ENCODE measurements at regions not wholly inside any gene's neighbourhood (a gene's known extent, or its start where the extent isn't known, plus 50 kb on each side); places are given as distances from the start of the nearest gene placed in this dataset.

GRCh38 chr4:141538001-141538400 lies 98.4 kb upstream of the IL15 start:
- H3K27ac ChIP-seq (ENCODE audit: extremely low read depth, low read depth, low read length): no peak overlapping the region
- no peaks in the 10 kb centered on the region for H3K9me1 ChIP-seq (ENCODE audit: control insufficient read depth, insufficient read depth, low read length)
- no peaks in the 10 kb centered on the region for H4K20me1 ChIP-seq (replicated peaks; ENCODE audit: control insufficient read depth, insufficient read depth, low read length)
- ATAC-seq (no peak), DNase-seq (ENCODE audit: extremely low read depth in 1 of 4, low spot score in 3 of 4) (no peak), FAIRE-seq (no peak)
- H3K4me2 ChIP-seq (ENCODE audit: insufficient read depth, low read length): no peak overlapping the region
- in situ Hi-C loops (cut with MboI) (no loop called here), intact Hi-C loops (cut with micrococcal nuclease) (no loop called here)
- WGBS (ENCODE audit: insufficient coverage, low coverage, missing lambda C conversion rate): 0% methylated on average over 1 of the region's 1 CpG
- BruUV-seq (replicated peaks): no TSS peak
- H3K4me1 ChIP-seq (replicated peaks in 1 of 2; ENCODE audit: control insufficient read depth in 2 of 2, insufficient read depth in 2 of 2, low read length in 2 of 2): no peaks in the 10 kb centered on the region
- H2AFZ ChIP-seq (ENCODE audit: low read depth, low read length): no peak overlapping the region
- no peaks in the 10 kb centered on the region for H3K9me3 ChIP-seq (replicated peaks; ENCODE audit: control insufficient read depth, insufficient read depth, low read depth, low read length)
- no peak overlapping the region for H3K4me3 ChIP-seq
- CTCF ChIA-PET (ENCODE audit: low intra/inter-chr PET ratio): no interaction called here
- H3K27me3 ChIP-seq (ENCODE audit: control insufficient read depth in 2 of 2, insufficient read depth in 2 of 2, low read length in 2 of 2): no peaks in the 10 kb centered on the region
- no peaks in the 10 kb centered on the region for H3K79me2 ChIP-seq (ENCODE audit: control insufficient read depth, insufficient read depth, low read length)
- POLR2A ChIA-PET: no interaction called here
- H3K36me3 ChIP-seq (ENCODE audit: control insufficient read depth, insufficient read depth, low read length): no peaks in the 10 kb centered on the region
- no peak overlapping the region for H3K9ac ChIP-seq (ENCODE audit: insufficient read depth in 1 of 2, low read depth in 2 of 2, low read length in 2 of 2)
- TF ChIP-seq FOXK2 (conservative IDR thresholded peaks at IDR 0.05 in 1 of 2, IDR thresholded peaks at IDR 0.05 in 1 of 2; ENCODE audit: low read depth in 2 of 2) (no peak), MBD1 (CRISPR knock-in tag; IDR thresholded peaks at IDR 0.05) (no peak), NR0B1 (IDR thresholded peaks at IDR 0.05; ENCODE audit: partially characterized antibody) (no peak), RNF219 (CRISPR knock-in tag; IDR thresholded peaks at IDR 0.05) (no peak), ZNF445 (CRISPR knock-in tag; IDR thresholded peaks at IDR 0.05; ENCODE audit: low read depth) (no peak), TOE1 (IDR thresholded peaks at IDR 0.05; ENCODE audit: borderline replicate concordance) (no peak), TOE1 (CRISPR knock-in tag; IDR thresholded peaks at IDR 0.05; ENCODE audit: borderline replicate concordance, low read depth) (no peak), MNT (conservative IDR thresholded peaks at IDR 0.05) (no peak), CUX1 (CRISPR knock-in tag; IDR thresholded peaks at IDR 0.05) (no peak)
